ENCODE measurements at regions not wholly inside any gene's neighbourhood (a gene's known extent, or its start where the extent isn't known, plus 50 kb on each side); places are given as distances from the start of the nearest gene placed in this dataset.

- Mint-ChIP-seq H3K4me3 (no peak overlapping the region), H3K27ac (no peak overlapping the region), H3K4me1 (no peaks in the 10 kb centered on the region), H3K27me3 (ENCODE audit: low read depth in 3 of 3) (peaks cover 0 to 3% (median 2%) of the 10 kb centered on the region in 3 donors), H3K9me3 (peaks cover 0 to 2% (median 0%) of the 10 kb centered on the region in 7 donors), H3K36me3 (no peaks in the 10 kb centered on the region)
- WGBS (ENCODE audit: insufficient coverage): no CpG with 5 or more reads among the region's 3 CpGs
- Histone ChIP-seq H3K4me1 (ENCODE audit: control insufficient read depth in 1 of 2, insufficient read depth in 2 of 2, low read length in 2 of 2) (no peaks in the 10 kb centered on the region), H3K9ac (ENCODE audit: insufficient read depth, low read length, poor library complexity, severe bottlenecking) (no peak overlapping the region), H3K27me3 (ENCODE audit: control insufficient read depth in 2 of 2, insufficient read depth in 2 of 2, low read length in 2 of 2) (no peaks in the 10 kb centered on the region), H3K79me2 (ENCODE audit: insufficient read depth, low read length) (no peaks in the 10 kb centered on the region), H4K20me1 (ENCODE audit: insufficient read depth, low read length) (no peaks in the 10 kb centered on the region), H2AFZ (ENCODE audit: insufficient read depth, low read depth, low read length, poor library complexity, severe bottlenecking) (no peak overlapping the region), H3K4me3 (replicated peaks in 1 of 3; ENCODE audit: low read depth in 2 of 3, low read length in 3 of 3) (no peak overlapping the region), H3K36me3 (replicated peaks in 1 of 2; ENCODE audit: control insufficient read depth in 1 of 2, insufficient read depth in 2 of 2, low read length in 2 of 2) (no peaks in the 10 kb centered on the region), H3K9me3 (replicated peaks in 1 of 2; ENCODE audit: control insufficient read depth in 1 of 2, insufficient read depth in 1 of 2, low read length in 2 of 2) (no peaks in the 10 kb centered on the region), H3K27ac (ENCODE audit: low read depth in 1 of 2, low read length in 2 of 2) (no peak overlapping the region), H3K4me2 (replicated peaks; ENCODE audit: extremely low read depth, low read length, poor library complexity, severe bottlenecking) (no peak overlapping the region)
- no peak for TF ChIP-seq CTCF (IDR thresholded peaks at IDR 0.05)
- intact Hi-C loops (cut with micrococcal nuclease): no loop called here
- no peak for DNase-seq
Measured at GRCh38 chr20:52779125-52779524, 193.0 kb upstream of the TSHZ2 start.

GRCh38 chr20:52777171-52777570, 195.0 kb upstream of the TSHZ2 start:
- 93% methylated on average over 3 of the region's 4 CpGs for WGBS (ENCODE audit: insufficient coverage)
- H3K4me3 ChIP-seq (replicated peaks in 1 of 3; ENCODE audit: low read depth in 2 of 3, low read length in 3 of 3): no peak overlapping the region
- no peaks in the 10 kb centered on the region for H3K36me3 ChIP-seq (replicated peaks in 1 of 2; ENCODE audit: control insufficient read depth in 1 of 2, insufficient read depth in 2 of 2, low read length in 2 of 2)
- no peaks in the 10 kb centered on the region for H4K20me1 ChIP-seq (ENCODE audit: insufficient read depth, low read length)
- no peak for DNase-seq
- H3K27me3 ChIP-seq (ENCODE audit: control insufficient read depth in 2 of 2, insufficient read depth in 2 of 2, low read length in 2 of 2): no peaks in the 10 kb centered on the region
- no peaks in the 10 kb centered on the region for H3K9me3 Mint-ChIP-seq
- intact Hi-C loops (cut with micrococcal nuclease): no loop called here
- no peak overlapping the region for H3K27ac ChIP-seq (ENCODE audit: low read depth in 1 of 2, low read length in 2 of 2)
- TF ChIP-seq CTCF (IDR thresholded peaks at IDR 0.05): no peak
- H3K4me3 Mint-ChIP-seq: no peak overlapping the region
- no peaks in the 10 kb centered on the region for H3K4me1 Mint-ChIP-seq
- no peak overlapping the region for H3K4me2 ChIP-seq (replicated peaks; ENCODE audit: extremely low read depth, low read length, poor library complexity, severe bottlenecking)
- H3K36me3 Mint-ChIP-seq: no peaks in the 10 kb centered on the region
- H2AFZ ChIP-seq (ENCODE audit: insufficient read depth, low read depth, low read length, poor library complexity, severe bottlenecking): no peak overlapping the region
- H3K79me2 ChIP-seq (ENCODE audit: insufficient read depth, low read length): no peaks in the 10 kb centered on the region
- H3K27me3 Mint-ChIP-seq (ENCODE audit: low read depth in 3 of 3): peaks cover 2 to 5% (median 3%) of the 10 kb centered on the region in 3 donors
- no peaks in the 10 kb centered on the region for H3K4me1 ChIP-seq (ENCODE audit: control insufficient read depth in 1 of 2, insufficient read depth in 2 of 2, low read length in 2 of 2)
- H3K9me3 ChIP-seq (replicated peaks in 1 of 2; ENCODE audit: control insufficient read depth in 1 of 2, insufficient read depth in 1 of 2, low read length in 2 of 2): no peaks in the 10 kb centered on the region
- H3K9ac ChIP-seq (ENCODE audit: insufficient read depth, low read length, poor library complexity, severe bottlenecking): no peak overlapping the region
- H3K27ac Mint-ChIP-seq: no peak overlapping the region

All from CD14-positive monocyte (primary cell).